Aorta (tissue), 5 donors: ENCODE measurements at regions not wholly inside any gene's neighbourhood (a gene's known extent, or its start where the extent isn't known, plus 50 kb on each side); places are given as distances from the start of the nearest gene placed in this dataset.

Experiments
- ATAC-seq: fragments of 200-7000 bp; cut with Tn5 transposase; one replicate; pipeline ENCODE4 v1.9.1; 2022; ENCODE audit warnings: moderate library complexity; ENCODE audit not compliant: low FRiP score
- DNase-seq, 2 donors: peaks; one replicate each; pipeline ENCODE4 v3.0.0-alpha.2; 2020
- H3K27ac ChIP-seq, 2 donors: one replicate each; pipeline ENCODE4 v1.5.1; 2013; ENCODE audit warnings: low read length in 2 of 2, mild to moderate bottlenecking in 2 of 2, moderate library complexity in 2 of 2, control low read depth in 1 of 2, inconsistent platforms in 1 of 2, low read depth in 1 of 2
- H3K27me3 ChIP-seq, 2 donors: one replicate each; pipeline ENCODE4 v1.6.1; 2013; ENCODE audit warnings: control low read depth in 1 of 2, low read length in 1 of 2, mild to moderate bottlenecking in 1 of 2, moderate library complexity in 1 of 2; ENCODE audit not compliant: insufficient read depth in 2 of 2, control insufficient read depth in 1 of 2
- H3K36me3 ChIP-seq, 2 donors: one replicate each; pipeline ENCODE4 v1.6.1; 2013; ENCODE audit warnings: control low read depth in 1 of 2, low read length in 1 of 2, mild to moderate bottlenecking in 1 of 2; ENCODE audit not compliant: insufficient read depth in 2 of 2, control insufficient read depth in 1 of 2
- H3K4me1 ChIP-seq, 2 donors: one replicate each; pipeline ENCODE4 v1.6.1; 2013; ENCODE audit warnings: low read length in 2 of 2, control low read depth in 1 of 2, mild to moderate bottlenecking in 1 of 2, moderate library complexity in 1 of 2; ENCODE audit not compliant: insufficient read depth in 2 of 2, control insufficient read depth in 1 of 2
- H3K4me3 ChIP-seq, 2 donors: one replicate each; pipeline ENCODE4 v1.5.1; 2013; ENCODE audit warnings: low read length in 2 of 2, control low read depth in 1 of 2, mild to moderate bottlenecking in 1 of 2
- H3K9me3 ChIP-seq: one replicate; pipeline ENCODE4 v1.6.1; 2013; ENCODE audit warnings: mild to moderate bottlenecking, low read length; ENCODE audit not compliant: control insufficient read depth
- WGBS, 2 donors: extraction: QIAGEN DNeasy Blood & Tissue Kit; methylation state at CpG; one replicate each; pipeline ENCODE4 v1.1.7; 2013; 5-methylcytosine and 5-hydroxymethylcytosine counted together
- intact Hi-C, 2 donors: fragments of 100-400 bp; cut with DNase I; formaldehyde crosslinking; loops; one replicate each; pipeline versions ENCODE4 v1.14.2 to v1.15.0; 2022
- donor health status: healthy with polysubstance abuse.
- donor health status: Bipolar disorder and iron deficiency.
- donor health status: DM: no; HTN: no; CAD: no.
- donor health status: DM: no; HTN: no; CAD: no.
- donor health status: DM: yes; HTN: yes; CAD: no.

GRCh38 chr16:14341324-14342225 lies 270.5 kb downstream of the MRTFB start:
- WGBS, 2 donors, result 89 to 91% methylated on average over 4 of the region's 4 CpGs
- H3K27me3 ChIP-seq, result no peaks in the 10 kb centered on the region
- intact Hi-C loops, result no loop called here
- no peaks in the 10 kb centered on the region for H3K36me3 ChIP-seq
- H3K9me3 ChIP-seq, result no peaks in the 10 kb centered on the region
- H3K4me1 ChIP-seq, result no peaks in the 10 kb centered on the region
- no peak for ATAC-seq
- H3K27ac ChIP-seq, result no peak overlapping the region
- DNase-seq, result no peak
- H3K4me3 ChIP-seq, result no peak overlapping the region

DNA sequence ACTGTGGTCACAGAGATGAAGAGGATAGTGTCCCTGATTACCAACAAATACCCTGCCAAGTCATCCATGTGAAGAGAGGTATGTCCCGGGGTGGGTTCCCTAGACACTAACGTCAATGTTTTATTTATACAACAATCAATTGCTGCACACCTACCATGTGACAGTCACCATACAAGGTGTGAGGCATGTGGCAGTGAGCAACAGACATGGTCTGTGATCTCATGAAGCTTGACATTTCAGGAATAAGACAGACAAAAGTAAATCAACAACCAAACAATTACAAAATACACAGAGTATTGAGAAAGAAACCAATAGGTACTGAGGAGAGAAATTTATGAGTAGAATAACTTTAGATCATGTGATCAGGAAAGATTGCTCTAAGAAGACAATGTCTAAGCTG lies 268.6 kb downstream of the MRTFB start:
- WGBS, 2 donors, result 87 to 90% methylated on average over 2 of the region's 2 CpGs

GRCh38 chr16:14338969-14339368 lies 267.9 kb downstream of the MRTFB start:
- no peaks in the 10 kb centered on the region for H3K36me3 ChIP-seq
- intact Hi-C loops, result no loop called here
- ATAC-seq (no peak), DNase-seq (no peak)
- H3K27ac ChIP-seq, result no peak overlapping the region
- WGBS, 2 donors, result 86 to 89% methylated on average over 4 of the region's 4 CpGs
- no peaks in the 10 kb centered on the region for H3K9me3 ChIP-seq
- H3K27me3 ChIP-seq, result no peaks in the 10 kb centered on the region
- H3K4me1 ChIP-seq, result no peaks in the 10 kb centered on the region
- H3K4me3 ChIP-seq, result no peak overlapping the region

More for the DNA sequence above, 268.6 kb downstream of the MRTFB start:
- intact Hi-C loops, result no loop called here
- no peak for DNase-seq
- no peak overlapping the region for H3K4me3 ChIP-seq
- H3K4me1 ChIP-seq, result no peaks in the 10 kb centered on the region
- H3K9me3 ChIP-seq, result no peaks in the 10 kb centered on the region
- no peak for ATAC-seq
- H3K27me3 ChIP-seq, result no peaks in the 10 kb centered on the region
- H3K27ac ChIP-seq, result no peak overlapping the region
- no peaks in the 10 kb centered on the region for H3K36me3 ChIP-seq

GRCh38 chr16:14338236-14338635 lies 267.1 kb downstream of the MRTFB start:
- intact Hi-C loops, result no loop called here
- Histone ChIP-seq H3K27me3 (no peaks in the 10 kb centered on the region), H3K36me3 (no peaks in the 10 kb centered on the region), H3K4me3 (no peak overlapping the region), H3K4me1 (no peaks in the 10 kb centered on the region), H3K27ac (no peak overlapping the region), H3K9me3 (no peaks in the 10 kb centered on the region)
- DNase-seq, result no peak
- ATAC-seq, result no peak

DNA sequence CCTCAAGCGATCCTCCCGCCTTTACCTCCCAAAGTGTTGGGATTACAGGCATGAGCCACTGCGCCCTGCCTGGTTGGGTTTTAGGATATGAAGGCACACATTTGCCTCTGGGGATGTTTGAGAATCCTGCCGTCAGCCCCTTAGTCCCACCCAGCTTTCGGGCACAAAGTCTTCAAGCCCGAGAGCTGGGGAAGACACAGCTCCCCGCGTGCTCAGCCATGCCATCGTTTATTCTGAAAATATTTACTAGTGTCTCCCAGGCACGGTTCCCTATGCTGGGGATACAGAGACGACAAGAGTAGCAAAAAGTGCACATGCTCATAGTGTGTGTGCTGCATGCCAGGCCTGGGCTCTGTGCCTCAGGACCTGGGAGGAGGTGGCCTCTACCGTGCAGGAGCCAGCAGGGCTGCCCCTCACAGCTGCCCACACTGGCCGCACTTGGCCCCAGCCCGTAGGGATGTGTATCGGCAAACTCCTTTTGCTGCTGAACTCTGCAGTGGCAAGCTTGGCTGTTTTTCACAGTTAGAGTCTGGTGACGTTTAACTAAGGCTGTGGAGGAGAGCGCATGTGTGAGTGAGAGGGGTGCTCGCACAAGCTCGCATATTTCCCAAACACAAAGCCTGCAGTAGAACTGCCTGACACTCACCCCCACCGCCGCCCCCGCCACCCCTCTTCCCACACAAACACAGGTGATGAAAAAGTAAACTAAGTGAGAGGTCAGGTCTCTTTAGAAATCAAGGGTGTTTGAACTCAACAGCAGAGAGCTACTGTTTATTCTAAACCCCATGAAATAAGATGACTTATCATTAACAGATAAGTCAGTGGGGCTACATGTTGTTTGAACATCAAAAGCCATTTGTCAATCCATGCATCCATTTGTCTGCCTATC lies 266.4 kb downstream of the MRTFB start:
- Histone ChIP-seq H3K27me3 (no peaks in the 10 kb centered on the region), H3K4me1 (no peaks in the 10 kb centered on the region), H3K4me3 (no peak overlapping the region), H3K27ac (no peak overlapping the region), H3K9me3 (no peaks in the 10 kb centered on the region), H3K36me3 (no peaks in the 10 kb centered on the region)
- intact Hi-C loops, result no loop called here
- ATAC-seq (peak; percentile 55), DNase-seq (no peak)
- 16 to 25% methylated on average over 22 of the region's 22 CpGs for WGBS, 2 donors

DNA sequence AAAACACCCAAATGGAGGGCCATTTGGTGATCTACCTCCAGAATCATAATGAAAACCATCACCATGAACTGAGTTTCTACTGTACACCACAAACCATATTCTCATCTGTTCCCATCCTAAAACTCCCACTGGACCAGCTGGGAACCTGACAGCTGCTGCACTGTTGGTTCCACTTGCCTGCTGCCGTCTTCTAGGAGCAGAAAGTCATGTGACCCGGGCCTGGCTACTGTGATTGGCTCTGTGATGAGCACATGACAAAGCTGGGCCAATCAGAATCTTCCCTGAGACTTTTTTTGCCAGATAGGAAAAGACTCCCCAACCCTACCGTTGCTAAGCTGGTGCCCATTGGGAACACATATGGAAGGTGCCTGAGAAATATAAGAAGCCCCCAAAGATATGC lies 264.2 kb downstream of the MRTFB start:
- WGBS, 2 donors, result 93 to 95% methylated on average over 3 of the region's 3 CpGs
- no peak for DNase-seq
- Histone ChIP-seq H3K36me3 (no peaks in the 10 kb centered on the region), H3K27ac (no peak overlapping the region), H3K9me3 (no peaks in the 10 kb centered on the region), H3K4me1 (no peaks in the 10 kb centered on the region), H3K27me3 (no peaks in the 10 kb centered on the region), H3K4me3 (no peak overlapping the region)
- intact Hi-C loops, result no loop called here
- ATAC-seq, result no peak

GRCh38 chr16:14334366-14335080 lies 263.4 kb downstream of the MRTFB start:
- H3K27me3 ChIP-seq, result no peaks in the 10 kb centered on the region
- no peaks in the 10 kb centered on the region for H3K9me3 ChIP-seq
- ATAC-seq, result no peak
- H3K27ac ChIP-seq, result no peak overlapping the region
- H3K4me3 ChIP-seq, result no peak overlapping the region
- no peaks in the 10 kb centered on the region for H3K4me1 ChIP-seq
- intact Hi-C loops, result no loop called here
- no peak for DNase-seq
- H3K36me3 ChIP-seq, result no peaks in the 10 kb centered on the region
- 37 to 43% methylated on average over 13 of the region's 13 CpGs for WGBS, 2 donors

DNA sequence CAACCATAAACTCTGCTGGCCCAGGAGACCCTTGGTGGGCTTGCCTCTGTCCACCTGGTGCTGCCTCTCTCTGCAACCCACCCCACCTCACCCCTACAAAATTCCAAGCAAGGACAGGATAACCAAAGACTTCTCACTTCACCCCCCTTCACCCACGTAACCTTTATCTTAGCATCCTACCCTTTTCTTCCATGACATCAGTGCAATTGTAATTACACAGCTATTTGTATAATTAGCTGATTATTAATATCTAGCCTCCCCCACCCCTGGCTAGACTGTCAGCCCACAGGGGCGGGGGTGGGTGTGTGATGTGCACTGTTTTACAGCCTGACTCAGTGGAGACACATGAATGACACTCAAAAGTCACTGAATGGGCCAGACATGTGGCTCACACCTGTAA lies 262.2 kb downstream of the MRTFB start:
- Histone ChIP-seq H3K9me3 (no peaks in the 10 kb centered on the region), H3K36me3 (no peaks in the 10 kb centered on the region), H3K4me1 (no peaks in the 10 kb centered on the region), H3K4me3 (no peak overlapping the region), H3K27ac (no peak overlapping the region), H3K27me3 (no peaks in the 10 kb centered on the region)
- intact Hi-C loops, result no loop called here
- DNase-seq (no peak), ATAC-seq (no peak)
- WGBS, 2 donors, result 95 to 98% methylated on average over 2 of the region's 2 CpGs
